Effector memory CD8-positive, alpha-beta T cell (primary cell): ENCODE measurements at regions not wholly inside any gene's neighbourhood (a gene's known extent, or its start where the extent isn't known, plus 50 kb on each side); places are given as distances from the start of the nearest gene placed in this dataset.
"Not testable (repeated sequence)": the region's sequence is repeated elsewhere in the genome, so short reads cannot be mapped to it uniquely, and the experiment has no call there.

Experiments used
- ATAC-seq: fragments of 150-1000 bp; cut with Tn5 transposase; replicated peaks from 2 replicates; pipeline ENCODE4 v1.10.0; 2021; ENCODE audit warnings: mild to moderate bottlenecking, moderate library complexity
- DNase-seq, 3 experiments: peaks; one replicate each; pipeline ENCODE4 v3.0.0; 2021
- H3K27ac Mint-ChIP-seq, 2 donors: one replicate each; pipeline ENCODE4 v1.8.0; 2022; ENCODE audit warnings: mild to moderate bottlenecking in 2 of 2, mixed read lengths in 2 of 2, moderate library complexity in 2 of 2
- H3K27me3 Mint-ChIP-seq, 2 donors: one replicate each; pipeline ENCODE4 v1.8.0; 2022; ENCODE audit warnings: mixed read lengths in 2 of 2
- H3K36me3 Mint-ChIP-seq: one replicate; pipeline ENCODE4 v1.8.0; 2022; ENCODE audit warnings: mild to moderate bottlenecking, moderate library complexity, mixed read lengths; ENCODE audit not compliant: insufficient read depth
- H3K4me1 Mint-ChIP-seq, 2 donors: one replicate each; pipeline ENCODE4 v1.8.0; 2022; ENCODE audit warnings: low read depth in 2 of 2, mixed read lengths in 2 of 2
- H3K4me3 Mint-ChIP-seq, 2 donors: one replicate each; pipeline ENCODE4 v1.8.0; 2022; ENCODE audit warnings: mild to moderate bottlenecking in 2 of 2, mixed read lengths in 2 of 2, moderate library complexity in 2 of 2
- H3K9me3 Mint-ChIP-seq, 2 donors: one replicate each; pipeline ENCODE4 v1.8.0; 2022; ENCODE audit warnings: mixed read lengths in 2 of 2

GRCh38 chr12:47610686-47611252 is 95.1 kb downstream of the RPAP3 start:
- H3K4me3 Mint-ChIP-seq: no peak overlapping the region

GRCh38 chr12:47609806-47610205 is 96.0 kb downstream of the RPAP3 start:
- Mint-ChIP-seq H3K36me3 (no peaks in the 10 kb centered on the region), H3K4me3 (no peak overlapping the region), H3K27ac (no peak overlapping the region), H3K9me3 (peaks cover 9 to 11% of the 10 kb centered on the region in 2 donors), H3K4me1 (no peaks in the 10 kb centered on the region), H3K27me3 (no peaks in the 10 kb centered on the region)
- ATAC-seq: no peak
- no peak for DNase-seq

More at GRCh38 chr12:47610686-47611252, 95.1 kb downstream of the RPAP3 start:
- Mint-ChIP-seq H3K9me3 (peaks cover 9 to 11% of the 10 kb centered on the region in 2 donors), H3K4me1 (no peaks in the 10 kb centered on the region), H3K27me3 (no peaks in the 10 kb centered on the region), H3K27ac (no peak overlapping the region), H3K36me3 (no peaks in the 10 kb centered on the region)
- DNase-seq (no peak), ATAC-seq (no peak)

- H3K27me3 Mint-ChIP-seq, H3K4me1 Mint-ChIP-seq, DNase-seq, H3K27ac Mint-ChIP-seq, H3K4me3 Mint-ChIP-seq, H3K36me3 Mint-ChIP-seq, ATAC-seq: not testable (repeated sequence)
- H3K9me3 Mint-ChIP-seq: peaks cover 9 to 11% of the 10 kb centered on the region in 2 donors
Measured at GRCh38 chr12:47608671-47609070, 97.2 kb downstream of the RPAP3 start.

GRCh38 chr12:47604221-47604873 is 101.5 kb downstream of the RPAP3 start:
- Mint-ChIP-seq H3K27ac (no peak overlapping the region), H3K36me3 (no peaks in the 10 kb centered on the region), H3K4me1 (no peaks in the 10 kb centered on the region), H3K9me3 (peaks cover 9 to 11% of the 10 kb centered on the region in 2 donors), H3K4me3 (no peak overlapping the region), H3K27me3 (no peaks in the 10 kb centered on the region)
- ATAC-seq (no peak), DNase-seq (no peak)

GRCh38 chr12:47602949-47603558 is 102.8 kb downstream of the RPAP3 start:
- Mint-ChIP-seq H3K4me3 (no peak overlapping the region), H3K27me3 (peaks cover 0 to 5% of the 10 kb centered on the region in 2 donors), H3K9me3 (peaks cover 9 to 10% of the 10 kb centered on the region in 2 donors), H3K27ac (no peak overlapping the region), H3K4me1 (no peaks in the 10 kb centered on the region), H3K36me3 (no peaks in the 10 kb centered on the region)
- ATAC-seq (no peak), DNase-seq (no peak)

GRCh38 chr12:47602325-47602724 is 103.5 kb downstream of the RPAP3 start:
- Mint-ChIP-seq H3K4me3 (no peak overlapping the region), H3K27ac (no peak overlapping the region), H3K4me1 (no peaks in the 10 kb centered on the region), H3K9me3 (peaks cover 3% of the 10 kb centered on the region in 2 donors), H3K27me3 (peaks cover 0 to 5% of the 10 kb centered on the region in 2 donors), H3K36me3 (no peaks in the 10 kb centered on the region)
- DNase-seq (no peak), ATAC-seq (no peak)

- H3K27me3 Mint-ChIP-seq: peaks cover 0 to 5% of the 10 kb centered on the region in 2 donors
- ATAC-seq (no peak), DNase-seq (no peak)
- no peaks in the 10 kb centered on the region for H3K36me3 Mint-ChIP-seq
- no peaks in the 10 kb centered on the region for H3K4me1 Mint-ChIP-seq
- no peaks in the 10 kb centered on the region for H3K9me3 Mint-ChIP-seq
- H3K27ac Mint-ChIP-seq: no peak overlapping the region
- no peak overlapping the region for H3K4me3 Mint-ChIP-seq
Measured at GRCh38 chr12:47601071-47601470, 104.8 kb downstream of the RPAP3 start.

- Mint-ChIP-seq H3K36me3 (no peaks in the 10 kb centered on the region), H3K9me3 (no peaks in the 10 kb centered on the region), H3K27me3 (peaks cover 0 to 16% of the 10 kb centered on the region in 2 donors), H3K27ac (no peak overlapping the region), H3K4me3 (no peak overlapping the region), H3K4me1 (no peaks in the 10 kb centered on the region)
- ATAC-seq (no peak), DNase-seq (no peak)
Measured at GRCh38 chr12:47591795-47592194, 114.0 kb downstream of the RPAP3 start.

GRCh38 chr12:47591361-47591791 is 114.5 kb downstream of the RPAP3 start:
- ATAC-seq: no peak
- Mint-ChIP-seq H3K4me3 (no peak overlapping the region), H3K27ac (no peak overlapping the region), H3K9me3 (no peaks in the 10 kb centered on the region), H3K36me3 (no peaks in the 10 kb centered on the region), H3K4me1 (no peaks in the 10 kb centered on the region), H3K27me3 (peaks cover 0 to 20% of the 10 kb centered on the region in 2 donors)
- DNase-seq: no peak

- Mint-ChIP-seq H3K4me3 (no peak overlapping the region), H3K27me3 (peaks cover 4 to 25% of the 10 kb centered on the region in 2 donors), H3K9me3 (no peaks in the 10 kb centered on the region), H3K4me1 (no peaks in the 10 kb centered on the region), H3K27ac (no peak overlapping the region), H3K36me3 (no peaks in the 10 kb centered on the region)
- no peak for DNase-seq
- no peak for ATAC-seq
Measured at GRCh38 chr12:47590771-47591360, 115.0 kb downstream of the RPAP3 start.

- no peak overlapping the region for H3K27ac Mint-ChIP-seq
- DNase-seq (no peak), ATAC-seq (no peak)
- H3K9me3 Mint-ChIP-seq: no peaks in the 10 kb centered on the region
- peaks cover 34 to 61% of the 10 kb centered on the region in 2 donors for H3K27me3 Mint-ChIP-seq
- no peak overlapping the region for H3K4me3 Mint-ChIP-seq
- no peaks in the 10 kb centered on the region for H3K4me1 Mint-ChIP-seq
- no peaks in the 10 kb centered on the region for H3K36me3 Mint-ChIP-seq
Measured at GRCh38 chr12:47586952-47587669, 118.7 kb downstream of the RPAP3 start.

GRCh38 chr12:47585507-47585906 is 120.3 kb downstream of the RPAP3 start:
- Mint-ChIP-seq H3K27me3 (peaks cover 34 to 49% of the 10 kb centered on the region in 2 donors), H3K36me3 (no peaks in the 10 kb centered on the region), H3K4me1 (no peaks in the 10 kb centered on the region), H3K4me3 (no peak overlapping the region), H3K27ac (no peak overlapping the region), H3K9me3 (no peaks in the 10 kb centered on the region)
- ATAC-seq: no peak
- no peak for DNase-seq

GRCh38 chr12:47578836-47579235 is 127.0 kb downstream of the RPAP3 start:
- Mint-ChIP-seq H3K4me1 (no peaks in the 10 kb centered on the region), H3K36me3 (no peaks in the 10 kb centered on the region), H3K9me3 (no peaks in the 10 kb centered on the region), H3K4me3 (no peak overlapping the region), H3K27ac (no peak overlapping the region), H3K27me3 (peaks cover 39 to 54% of the 10 kb centered on the region in 2 donors)
- DNase-seq (no peak), ATAC-seq (no peak)
